ENCODE measurements at regions not wholly inside any gene's neighbourhood (a gene's known extent, or its start where the extent isn't known, plus 50 kb on each side); places are given as distances from the start of the nearest gene placed in this dataset.

DNA sequence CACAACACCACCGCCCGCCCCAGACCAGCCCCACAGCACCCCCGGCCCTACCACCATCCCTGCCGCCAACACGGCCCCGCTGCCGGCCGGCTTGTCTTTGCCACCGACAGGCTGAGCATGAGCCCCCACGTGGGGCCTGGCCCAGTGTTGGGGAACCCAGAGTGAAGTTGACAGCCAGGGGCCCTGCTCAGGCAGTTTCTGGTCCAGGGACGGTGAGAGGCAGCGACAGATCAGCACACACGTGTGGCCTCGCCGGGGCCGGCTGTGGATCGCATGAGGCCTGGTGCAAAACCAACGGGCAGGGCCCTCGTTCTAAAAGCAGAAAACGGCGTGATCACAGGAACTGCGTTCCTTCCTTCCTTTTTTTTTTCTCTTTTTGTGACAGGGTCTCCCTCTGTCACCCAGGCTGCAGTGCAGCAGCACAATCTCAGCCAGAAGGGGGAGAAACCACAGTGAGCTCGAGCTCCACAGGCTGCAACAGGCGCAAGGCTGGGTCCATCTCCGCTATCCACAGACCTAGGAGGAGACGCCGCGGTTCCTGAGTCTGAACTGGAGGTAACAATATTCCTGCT, 50.5 kb upstream of the FBRSL1 start:
- no peak for DNase-seq (ENCODE audit: low read depth in 1 of 2, low spot score in 2 of 2)
- Histone ChIP-seq H3K4me1 (replicated peaks) (no peaks in the 10 kb centered on the region), H3K27me3 (replicated peaks) (no peaks in the 10 kb centered on the region), H3K4me3 (no peak overlapping the region), H3K9me3 (replicated peaks) (no peaks in the 10 kb centered on the region; the same call in 1 of the 2 replicates), H3K36me3 (no peaks in the 10 kb centered on the region), H3K27ac (no peak overlapping the region)

DNA sequence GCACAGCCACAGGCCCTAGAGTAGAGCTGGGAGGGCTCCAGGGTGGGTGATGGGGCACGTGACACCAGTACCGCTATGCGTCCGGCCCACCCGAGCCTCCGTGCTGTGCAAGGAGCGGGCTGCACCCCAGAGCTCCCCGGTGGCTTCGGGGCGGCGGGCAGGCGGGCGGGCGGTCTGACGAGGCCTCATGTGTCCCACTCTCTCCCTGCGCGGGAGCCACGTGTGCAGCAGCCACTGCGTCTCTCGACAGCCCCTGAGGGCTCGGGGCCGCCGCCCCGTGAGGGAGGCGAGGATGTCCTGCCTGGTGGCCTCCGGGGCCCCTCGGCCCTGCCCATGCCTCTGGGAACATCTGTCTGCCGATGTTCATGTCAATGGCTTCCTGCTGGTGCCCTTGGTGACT, 51.2 kb upstream of the FBRSL1 start:
- Histone ChIP-seq H3K9me3 (replicated peaks) (no peaks in the 10 kb centered on the region; the same call in 1 of the 2 replicates), H3K4me3 (no peak overlapping the region), H3K4me1 (replicated peaks) (no peaks in the 10 kb centered on the region), H3K27ac (no peak overlapping the region), H3K36me3 (no peaks in the 10 kb centered on the region), H3K27me3 (replicated peaks) (no peaks in the 10 kb centered on the region)
- no peak for DNase-seq (ENCODE audit: low read depth in 1 of 2, low spot score in 2 of 2)

DNA sequence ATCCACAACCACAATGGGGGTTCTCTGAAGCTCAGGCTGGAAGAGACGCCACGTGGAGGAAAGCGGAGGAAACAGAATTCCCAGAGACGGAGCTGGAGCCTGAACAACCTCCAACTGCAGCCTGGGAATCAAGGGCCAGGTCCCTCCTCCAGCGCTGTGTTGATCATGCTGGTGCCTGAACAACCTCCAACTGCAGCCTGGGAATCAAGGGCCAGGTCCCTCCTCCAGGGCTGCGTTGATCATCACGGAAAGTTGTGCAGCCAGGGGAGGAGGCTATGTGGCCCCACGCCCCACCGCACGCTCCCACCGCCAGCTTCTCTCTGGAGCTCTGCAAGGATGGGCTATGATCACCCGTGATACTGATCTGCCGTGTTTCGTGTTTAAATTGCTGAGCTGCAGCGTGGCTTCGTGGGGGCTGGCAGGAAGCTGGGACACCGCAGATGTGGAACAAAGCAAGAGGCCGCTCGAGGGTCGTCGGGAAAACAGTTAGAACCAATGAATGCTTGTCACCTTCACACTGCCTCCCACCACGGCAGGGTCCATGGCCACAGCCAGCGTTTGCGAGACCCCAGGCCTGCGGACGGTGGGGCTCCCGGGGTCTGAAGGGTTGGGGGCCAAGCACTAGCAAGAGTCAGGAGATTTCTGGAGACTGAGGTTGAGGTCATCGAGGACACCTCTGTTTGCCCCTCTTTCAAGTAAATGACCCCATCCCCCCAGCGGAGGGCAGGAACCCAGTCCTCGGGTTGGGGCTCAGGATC, 51.8 kb upstream of the FBRSL1 start:
- no peak for DNase-seq (ENCODE audit: low read depth in 1 of 2, low spot score in 2 of 2)

DNA sequence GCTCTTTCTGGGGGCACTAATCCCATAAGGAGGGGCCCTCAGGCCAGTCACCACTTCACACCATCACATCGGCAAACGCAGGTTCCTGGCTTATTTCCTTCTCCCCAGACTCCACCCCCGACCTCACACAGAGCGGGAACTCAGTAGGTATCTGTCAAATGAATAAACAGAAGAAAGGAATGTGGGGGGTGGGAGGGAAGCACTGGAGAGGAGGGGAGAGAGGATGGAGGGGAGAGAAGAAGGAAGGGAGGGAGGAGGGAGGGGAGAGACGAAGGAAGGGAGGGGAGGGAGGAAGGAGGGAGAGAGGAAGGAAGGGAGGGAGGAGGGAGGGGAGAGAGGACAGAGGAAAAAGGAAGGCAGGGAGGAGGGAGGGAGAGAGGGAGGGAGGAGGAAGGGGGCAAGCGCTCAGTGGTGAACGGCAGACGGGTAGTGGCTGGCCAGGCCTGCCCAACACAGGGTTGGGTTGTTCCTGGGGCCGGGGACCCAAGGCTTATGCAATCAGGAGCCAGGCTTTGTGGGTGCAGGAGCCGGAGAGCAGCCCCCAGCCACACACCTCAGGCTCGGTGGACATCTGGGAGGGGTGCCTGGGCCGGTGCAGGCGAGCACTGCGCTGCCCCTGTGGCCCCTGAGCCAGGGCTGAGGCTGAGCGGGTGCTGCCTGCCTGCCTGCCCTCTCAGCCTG, 52.6 kb upstream of the FBRSL1 start:
- H3K27me3 ChIP-seq (replicated peaks) = no peaks in the 10 kb centered on the region

More for the DNA sequence above, 51.8 kb upstream of the FBRSL1 start:
- no peaks in the 10 kb centered on the region; the same call in 1 of the 2 replicates for H3K9me3 ChIP-seq (replicated peaks)
- no peak overlapping the region for H3K4me3 ChIP-seq
- no peaks in the 10 kb centered on the region for H3K4me1 ChIP-seq (replicated peaks)
- no peak overlapping the region for H3K27ac ChIP-seq
- no peaks in the 10 kb centered on the region for H3K36me3 ChIP-seq
- no peaks in the 10 kb centered on the region for H3K27me3 ChIP-seq (replicated peaks)

DNA sequence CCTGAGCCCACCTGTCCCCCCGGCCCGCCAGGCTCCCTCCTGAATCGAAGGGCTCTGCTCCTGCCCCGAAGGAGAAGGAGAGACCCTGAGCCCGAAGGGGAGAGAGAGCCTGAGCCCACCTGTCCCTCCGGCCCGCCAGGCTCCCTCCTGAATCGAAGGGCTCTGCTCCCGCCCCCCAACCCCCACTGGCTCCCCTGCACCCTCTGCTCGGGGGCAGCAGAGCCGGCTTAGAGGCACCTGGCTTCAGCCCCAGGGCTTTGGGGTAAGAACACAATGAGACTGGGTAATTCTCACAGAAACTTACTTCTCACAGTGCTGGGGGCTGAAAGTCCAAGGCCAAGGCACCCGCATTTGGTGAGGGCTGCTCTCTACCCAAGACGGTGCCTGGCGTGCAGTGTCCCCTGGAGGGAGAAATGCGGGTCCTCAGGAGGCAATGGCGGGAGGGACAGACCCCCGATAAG, 53.1 kb upstream of the FBRSL1 start:
- H3K4me1 ChIP-seq (replicated peaks) = no peaks in the 10 kb centered on the region
- H3K36me3 ChIP-seq = no peaks in the 10 kb centered on the region
- DNase-seq (ENCODE audit: low read depth in 1 of 2, low spot score in 2 of 2) = no peak
- H3K4me3 ChIP-seq = no peak overlapping the region
- H3K27ac ChIP-seq = no peak overlapping the region
- no peaks in the 10 kb centered on the region for H3K27me3 ChIP-seq (replicated peaks)
- no peaks in the 10 kb centered on the region; the same call in 1 of the 2 replicates for H3K9me3 ChIP-seq (replicated peaks)

More for the DNA sequence above, 52.6 kb upstream of the FBRSL1 start:
- no peak overlapping the region for H3K27ac ChIP-seq
- no peaks in the 10 kb centered on the region for H3K4me1 ChIP-seq (replicated peaks)
- no peak for DNase-seq (ENCODE audit: low read depth in 1 of 2, low spot score in 2 of 2)
- no peak overlapping the region for H3K4me3 ChIP-seq
- H3K9me3 ChIP-seq (replicated peaks) = no peaks in the 10 kb centered on the region; the same call in 1 of the 2 replicates
- no peaks in the 10 kb centered on the region for H3K36me3 ChIP-seq

DNA sequence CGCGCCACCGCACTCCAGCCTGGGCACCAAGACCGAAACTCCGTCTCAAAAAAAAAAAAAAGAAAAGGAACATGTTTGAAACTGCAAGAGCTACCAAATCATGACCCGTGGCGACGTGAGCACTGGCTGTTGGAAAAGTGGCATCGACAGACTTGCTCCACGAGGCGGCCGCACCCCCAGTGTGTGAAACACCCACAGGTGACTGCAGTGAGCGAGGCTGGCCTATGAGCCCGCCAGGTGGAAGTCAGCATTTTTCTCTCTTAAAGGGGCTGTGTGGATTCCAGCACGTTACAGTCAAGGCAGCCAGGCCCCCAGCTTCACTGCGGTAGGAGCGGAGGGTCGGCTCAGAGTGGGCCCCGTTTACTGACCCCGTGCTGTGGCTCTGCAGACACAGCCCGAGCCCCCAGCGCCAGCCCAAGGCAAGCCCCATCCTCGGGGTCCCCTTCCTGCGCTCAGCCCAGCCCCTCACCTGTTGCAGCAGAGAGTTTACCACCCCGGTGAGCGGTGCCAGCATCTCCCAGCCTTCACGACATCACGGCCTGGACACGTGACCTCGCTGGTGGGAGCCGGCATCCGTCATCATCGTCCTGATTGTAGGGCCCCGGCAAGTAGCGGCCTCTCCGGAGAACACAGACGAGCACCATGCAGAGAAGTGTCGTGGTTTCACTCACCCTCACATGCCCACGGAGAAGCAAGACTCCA, 54.3 kb upstream of the FBRSL1 start:
- Histone ChIP-seq H3K4me3 (no peak overlapping the region), H3K4me1 (replicated peaks) (no peaks in the 10 kb centered on the region)
- no peak for DNase-seq (ENCODE audit: low read depth in 1 of 2, low spot score in 2 of 2)

DNA sequence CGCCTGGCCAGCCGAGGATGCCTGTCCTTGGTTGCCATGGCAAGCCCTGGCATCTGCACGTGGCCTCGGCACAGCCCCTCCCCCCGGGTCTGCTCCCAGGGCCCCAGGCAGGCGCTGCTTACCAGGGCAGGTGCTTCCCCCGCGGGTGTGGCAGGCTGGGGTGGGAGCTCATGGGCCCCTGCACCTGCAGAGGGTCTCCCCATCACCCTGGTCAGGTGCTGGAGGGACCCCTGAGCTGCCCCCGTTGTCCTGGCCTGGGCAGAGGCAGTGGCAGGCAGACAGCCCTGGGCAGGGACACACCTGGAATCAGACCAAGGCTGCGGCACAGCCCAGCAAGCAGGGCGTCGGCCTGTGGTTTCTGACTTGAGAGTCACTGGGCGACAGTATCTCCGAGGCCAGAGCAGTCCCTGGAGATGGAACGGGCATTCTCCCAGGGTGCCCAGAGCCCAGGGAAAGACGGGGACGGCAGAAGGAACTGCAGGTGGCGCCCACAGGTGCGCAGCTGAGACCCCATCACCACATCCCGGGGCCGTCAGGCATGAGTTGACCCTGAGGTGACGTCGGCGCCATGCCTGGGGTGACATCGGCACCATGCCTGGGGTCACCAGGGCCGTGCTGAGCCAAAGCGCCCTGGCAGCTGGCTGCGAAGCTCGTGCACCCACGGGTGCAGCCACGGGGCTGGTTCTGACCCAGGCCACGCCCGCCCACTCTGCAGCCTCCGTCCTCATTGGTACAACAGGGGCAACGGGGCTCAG, 56.1 kb upstream of the FBRSL1 start:
- Histone ChIP-seq H3K27ac (no peak overlapping the region), H3K27me3 (replicated peaks) (no peaks in the 10 kb centered on the region), H3K9me3 (replicated peaks) (no peaks in the 10 kb centered on the region; the same call in 1 of the 2 replicates), H3K36me3 (no peaks in the 10 kb centered on the region), H3K4me3 (no peak overlapping the region), H3K4me1 (replicated peaks) (no peaks in the 10 kb centered on the region)
- no peak for DNase-seq (ENCODE audit: low read depth in 1 of 2, low spot score in 2 of 2)

More for the DNA sequence above, 54.3 kb upstream of the FBRSL1 start:
- no peaks in the 10 kb centered on the region for H3K36me3 ChIP-seq
- H3K27me3 ChIP-seq (replicated peaks) = no peaks in the 10 kb centered on the region
- H3K9me3 ChIP-seq (replicated peaks) = no peaks in the 10 kb centered on the region; the same call in 1 of the 2 replicates
- H3K27ac ChIP-seq = no peak overlapping the region

DNA sequence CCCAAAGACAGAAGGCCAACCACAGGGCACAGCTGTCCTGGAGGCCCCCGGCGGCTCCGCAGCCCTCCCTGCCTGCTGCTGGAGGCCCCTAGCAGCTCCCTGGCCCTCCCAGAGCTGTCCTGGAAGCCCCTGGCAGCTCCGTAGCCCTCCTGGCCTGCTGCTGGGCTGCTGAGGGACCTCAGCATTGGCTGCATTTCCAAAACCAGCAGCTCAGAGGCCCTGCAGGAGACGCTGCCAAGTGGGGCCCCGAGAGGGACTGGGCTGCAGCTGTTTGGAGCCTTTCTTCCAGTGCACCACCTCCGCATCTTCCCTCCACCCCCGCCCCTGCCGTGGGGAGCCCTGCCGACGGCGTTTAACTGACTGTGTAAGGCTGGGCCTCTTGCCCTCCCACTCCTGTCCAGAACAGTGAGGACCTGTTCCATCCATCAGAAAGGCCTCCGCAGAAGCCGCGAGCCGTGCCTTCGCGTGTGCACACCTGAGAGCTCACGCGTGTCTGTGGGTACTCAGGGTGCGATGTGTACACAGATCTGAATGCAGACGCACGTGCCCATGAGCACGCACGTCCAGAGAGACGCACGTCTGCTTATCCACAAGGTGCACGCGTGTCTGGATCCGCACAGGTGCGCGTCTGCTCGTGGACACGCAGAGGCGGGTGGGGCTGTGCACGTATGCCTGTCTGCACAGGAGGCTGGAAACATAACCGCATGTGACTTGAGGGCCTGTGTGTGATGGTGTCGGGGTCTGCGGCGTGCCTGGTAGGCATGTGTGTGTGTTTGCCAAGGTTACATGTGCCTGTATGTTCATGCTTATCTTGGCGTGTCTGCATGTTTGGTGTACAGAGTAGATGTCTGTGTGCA, 57.0 kb upstream of the FBRSL1 start:
- Histone ChIP-seq H3K27me3 (replicated peaks) (no peaks in the 10 kb centered on the region), H3K4me1 (replicated peaks) (no peaks in the 10 kb centered on the region), H3K36me3 (no peaks in the 10 kb centered on the region), H3K27ac (no peak overlapping the region), H3K9me3 (replicated peaks) (no peaks in the 10 kb centered on the region; the same call in 1 of the 2 replicates), H3K4me3 (no peak overlapping the region)
- no peak for DNase-seq (ENCODE audit: low read depth in 1 of 2, low spot score in 2 of 2)

DNA sequence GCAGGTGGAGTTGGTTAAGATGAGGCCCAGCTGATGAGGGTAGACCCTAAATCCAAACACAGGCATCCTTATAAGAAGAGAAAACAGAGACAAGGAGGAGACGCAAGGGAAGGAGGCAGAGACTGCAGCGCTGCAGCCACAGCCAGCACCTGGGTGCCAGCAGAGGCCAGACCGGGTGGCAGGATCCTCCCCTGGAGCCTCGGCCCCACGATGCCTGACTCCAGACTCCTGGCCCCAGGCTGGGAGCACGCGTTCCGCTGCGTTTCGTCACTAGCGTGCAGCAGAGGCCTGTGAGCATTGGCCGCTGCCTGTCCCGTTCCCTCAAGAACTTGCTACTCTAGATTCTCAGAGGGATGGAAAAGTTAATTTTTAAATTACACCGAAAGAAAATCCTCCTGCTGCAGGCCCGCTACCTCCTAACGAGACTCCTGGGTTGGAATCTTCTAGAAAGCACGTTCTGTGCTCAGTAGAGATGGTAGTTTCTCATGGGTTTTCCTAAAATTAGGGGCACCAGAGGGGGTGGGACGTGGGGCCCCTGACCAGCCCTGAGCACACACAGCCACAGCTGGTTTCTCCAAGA, 57.7 kb upstream of the FBRSL1 start:
- H3K27ac ChIP-seq = no peak overlapping the region
- no peaks in the 10 kb centered on the region for H3K27me3 ChIP-seq (replicated peaks)
- no peak for DNase-seq (ENCODE audit: low read depth in 1 of 2, low spot score in 2 of 2)
- no peaks in the 10 kb centered on the region; the same call in 1 of the 2 replicates for H3K9me3 ChIP-seq (replicated peaks)
- H3K4me3 ChIP-seq = no peak overlapping the region
- no peaks in the 10 kb centered on the region for H3K36me3 ChIP-seq
- no peaks in the 10 kb centered on the region for H3K4me1 ChIP-seq (replicated peaks)

DNA sequence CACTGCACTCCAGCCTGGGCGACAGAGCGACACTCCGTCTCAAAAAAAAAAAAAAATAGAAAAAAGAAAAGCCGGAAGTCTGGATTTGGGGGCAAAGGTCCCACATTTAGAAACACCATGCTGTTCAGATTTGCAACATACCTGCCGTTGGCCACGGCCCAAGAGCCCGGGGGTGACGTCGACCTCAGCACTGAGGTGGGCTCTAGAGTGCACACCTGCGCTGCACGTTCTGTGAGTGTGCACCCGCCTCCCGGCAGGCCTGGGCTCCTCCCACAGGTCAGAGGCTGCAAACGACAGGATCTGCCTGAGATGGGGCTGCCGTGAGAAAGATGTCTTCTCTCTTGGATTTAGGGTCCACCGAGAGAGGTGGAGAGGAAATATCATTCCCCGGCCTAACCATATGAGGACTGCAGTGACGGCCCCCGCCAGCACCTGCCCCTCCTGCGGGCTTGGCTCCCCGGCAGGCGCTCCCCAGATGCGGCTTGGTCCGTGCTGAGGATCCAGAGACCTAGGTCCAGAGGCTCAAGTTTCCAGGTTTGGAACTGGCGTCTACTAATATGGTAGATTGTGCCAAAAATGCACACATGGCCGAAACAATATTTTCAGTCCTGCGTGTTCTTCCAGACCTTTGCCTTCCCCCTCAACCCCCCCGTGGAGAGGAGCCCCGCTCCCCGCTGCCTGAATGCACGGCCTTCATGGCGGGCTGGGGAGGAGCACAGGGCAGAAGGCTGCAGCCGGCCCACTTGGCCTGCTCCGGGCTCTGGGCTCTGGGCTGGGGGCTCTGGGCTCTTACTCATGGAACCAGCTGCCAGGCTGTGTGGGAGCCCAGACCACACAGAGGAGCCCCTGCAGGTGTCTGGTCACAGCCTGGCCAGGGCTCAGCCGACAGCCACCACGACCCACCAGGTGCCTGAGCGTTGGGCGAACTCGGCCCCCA, 58.8 kb upstream of the FBRSL1 start:
- Histone ChIP-seq H3K36me3 (no peaks in the 10 kb centered on the region), H3K4me1 (replicated peaks) (no peaks in the 10 kb centered on the region), H3K9me3 (replicated peaks) (no peaks in the 10 kb centered on the region; the same call in 1 of the 2 replicates), H3K27ac (no peak overlapping the region), H3K4me3 (no peak overlapping the region), H3K27me3 (replicated peaks) (no peaks in the 10 kb centered on the region)
- no peak for DNase-seq (ENCODE audit: low read depth in 1 of 2, low spot score in 2 of 2)

DNA sequence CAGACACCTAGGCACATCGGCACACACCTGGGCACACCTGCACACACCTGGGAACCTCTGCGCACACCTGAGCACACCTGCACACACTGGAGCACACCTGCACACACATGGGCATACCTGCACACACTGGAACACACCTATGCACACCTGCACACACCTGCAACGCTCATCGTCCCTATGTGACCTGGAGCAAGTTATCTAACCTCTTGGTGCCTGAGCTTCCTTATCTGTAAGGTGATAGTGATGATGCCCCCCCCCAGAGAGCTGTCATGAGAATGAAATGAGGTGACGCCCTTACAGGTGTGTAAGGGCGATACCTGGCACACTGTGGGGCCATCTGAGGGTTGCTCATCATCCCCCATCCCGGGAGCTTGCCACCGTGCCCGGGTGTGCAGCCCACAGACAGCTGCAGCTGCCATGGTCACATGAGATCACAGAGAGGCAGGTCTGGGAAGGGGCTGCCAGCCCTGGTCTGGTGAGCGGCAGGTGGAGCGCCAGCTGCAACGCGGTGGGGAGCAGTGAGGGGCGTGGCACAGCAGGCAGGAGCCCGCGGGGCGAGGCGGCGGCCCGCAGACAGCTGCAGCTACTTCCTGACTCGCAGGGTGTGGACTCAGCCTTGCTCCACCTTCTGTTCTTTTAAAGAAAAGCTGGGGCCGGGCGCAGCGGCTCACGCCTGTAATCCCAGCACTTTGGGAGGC, 59.9 kb upstream of the FBRSL1 start:
- no peaks in the 10 kb centered on the region for H3K9me3 ChIP-seq (replicated peaks)
- no peaks in the 10 kb centered on the region for H3K4me1 ChIP-seq (replicated peaks)
- no peak for DNase-seq (ENCODE audit: low read depth in 1 of 2, low spot score in 2 of 2)
- H3K27me3 ChIP-seq (replicated peaks) = no peaks in the 10 kb centered on the region
- no peaks in the 10 kb centered on the region for H3K36me3 ChIP-seq
- no peak overlapping the region for H3K4me3 ChIP-seq
- H3K27ac ChIP-seq = no peak overlapping the region
